Fibroblast of mammary gland (primary cell): ENCODE measurements at regions not wholly inside any gene's neighbourhood (a gene's known extent, or its start where the extent isn't known, plus 50 kb on each side); places are given as distances from the start of the nearest gene placed in this dataset.

Experiments
- DNase-seq: peaks from one replicate; pipeline ENCODE4 v3.0.0-alpha.2; 2010; ENCODE audit warnings: low read depth
- H3K4me3 ChIP-seq: 2 replicates; pipeline ENCODE4 v1.5.1; 2011; ENCODE audit warnings: low read depth, mild to moderate bottlenecking, low read length, moderate library complexity; ENCODE audit not compliant: control insufficient read depth
- TF ChIP-seq, protein P1 (sequence below): conservative IDR thresholded peaks from 2 replicates; pipeline ENCODE4 v1.5.1; 2011; ENCODE audit warnings: low read depth, low read length, inconsistent platforms; ENCODE audit not compliant: control insufficient read depth, insufficient read depth

DNA sequence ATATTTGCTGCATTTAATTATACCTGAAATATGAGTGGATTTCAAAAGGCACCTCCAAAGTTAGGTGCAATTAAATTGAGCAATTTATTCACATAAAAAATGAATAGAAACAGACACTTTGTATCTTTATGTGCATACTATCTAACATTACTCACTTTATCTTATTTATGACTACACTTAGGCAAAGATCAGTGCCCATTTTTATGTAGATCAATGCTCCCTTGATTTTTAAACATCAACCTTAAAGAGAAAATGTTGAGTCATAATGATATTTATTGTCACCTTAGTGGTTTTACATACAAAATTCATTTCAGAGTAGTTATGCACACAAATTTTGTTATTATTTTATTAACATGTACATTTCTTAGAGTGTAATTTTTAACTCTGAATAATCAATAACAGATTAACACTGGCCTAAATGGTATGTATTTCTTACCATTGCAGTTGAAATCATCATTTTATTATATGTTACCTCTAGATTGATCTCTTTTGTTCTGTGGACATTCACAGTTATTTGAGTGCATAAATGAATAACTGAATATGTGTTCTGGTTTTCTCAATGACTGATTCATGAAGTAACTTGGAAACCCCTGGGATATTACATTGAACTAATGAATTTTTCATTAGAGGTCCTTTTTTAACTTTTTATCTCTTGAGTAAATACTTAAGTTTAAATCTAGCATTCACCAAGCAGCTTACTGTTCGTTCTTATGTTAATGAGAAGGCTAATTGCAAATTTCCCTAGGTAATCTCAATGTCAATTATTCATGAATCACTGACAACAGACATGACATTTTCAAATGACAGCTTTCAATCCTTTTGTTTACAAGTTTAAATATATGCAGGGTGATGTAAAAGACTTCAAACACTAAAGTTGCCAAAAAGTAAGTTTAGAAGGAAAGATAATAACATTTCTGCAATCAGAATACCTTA is 1182.0 kb upstream of the PABPC4L start:
- no peak overlapping the region for H3K4me3 ChIP-seq
- DNase-seq: no peak
- TF ChIP-seq, protein P1, sequence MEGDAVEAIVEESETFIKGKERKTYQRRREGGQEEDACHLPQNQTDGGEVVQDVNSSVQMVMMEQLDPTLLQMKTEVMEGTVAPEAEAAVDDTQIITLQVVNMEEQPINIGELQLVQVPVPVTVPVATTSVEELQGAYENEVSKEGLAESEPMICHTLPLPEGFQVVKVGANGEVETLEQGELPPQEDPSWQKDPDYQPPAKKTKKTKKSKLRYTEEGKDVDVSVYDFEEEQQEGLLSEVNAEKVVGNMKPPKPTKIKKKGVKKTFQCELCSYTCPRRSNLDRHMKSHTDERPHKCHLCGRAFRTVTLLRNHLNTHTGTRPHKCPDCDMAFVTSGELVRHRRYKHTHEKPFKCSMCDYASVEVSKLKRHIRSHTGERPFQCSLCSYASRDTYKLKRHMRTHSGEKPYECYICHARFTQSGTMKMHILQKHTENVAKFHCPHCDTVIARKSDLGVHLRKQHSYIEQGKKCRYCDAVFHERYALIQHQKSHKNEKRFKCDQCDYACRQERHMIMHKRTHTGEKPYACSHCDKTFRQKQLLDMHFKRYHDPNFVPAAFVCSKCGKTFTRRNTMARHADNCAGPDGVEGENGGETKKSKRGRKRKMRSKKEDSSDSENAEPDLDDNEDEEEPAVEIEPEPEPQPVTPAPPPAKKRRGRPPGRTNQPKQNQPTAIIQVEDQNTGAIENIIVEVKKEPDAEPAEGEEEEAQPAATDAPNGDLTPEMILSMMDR: no peak

DNA sequence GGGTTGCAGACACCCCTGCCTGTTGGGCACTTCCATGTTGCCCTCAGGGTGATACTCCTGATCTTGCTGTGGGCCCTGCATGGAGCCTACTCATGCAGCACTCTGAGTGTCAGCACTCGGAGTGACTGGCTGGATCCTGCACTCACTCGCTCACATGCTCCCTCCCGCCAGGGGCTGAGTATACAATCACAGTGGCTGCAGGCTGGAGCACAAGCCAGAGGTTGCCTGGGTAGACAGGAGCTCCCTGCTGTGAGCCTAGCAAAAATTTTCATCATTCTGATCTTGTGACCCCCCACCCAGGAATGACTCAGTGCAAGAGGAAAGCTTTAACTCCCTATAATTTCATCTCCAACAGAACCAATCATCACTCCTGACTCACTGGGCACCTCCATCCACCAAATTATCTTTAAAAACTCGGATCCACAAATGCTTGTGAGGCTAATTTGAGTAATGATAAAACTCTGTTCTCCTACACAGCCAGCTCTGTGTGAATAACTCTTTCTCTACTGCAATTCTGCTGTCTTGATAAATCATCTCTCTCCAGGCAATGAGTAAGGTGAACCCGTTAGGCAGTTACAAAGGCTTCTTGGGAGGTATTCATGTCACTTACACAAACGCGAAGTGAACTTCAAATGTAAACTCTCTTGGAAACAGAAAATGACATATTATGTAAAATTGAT is 1180.8 kb upstream of the PABPC4L start:
- TF ChIP-seq, protein P1: no peak
- no peak overlapping the region for H3K4me3 ChIP-seq
- no peak for DNase-seq

DNA sequence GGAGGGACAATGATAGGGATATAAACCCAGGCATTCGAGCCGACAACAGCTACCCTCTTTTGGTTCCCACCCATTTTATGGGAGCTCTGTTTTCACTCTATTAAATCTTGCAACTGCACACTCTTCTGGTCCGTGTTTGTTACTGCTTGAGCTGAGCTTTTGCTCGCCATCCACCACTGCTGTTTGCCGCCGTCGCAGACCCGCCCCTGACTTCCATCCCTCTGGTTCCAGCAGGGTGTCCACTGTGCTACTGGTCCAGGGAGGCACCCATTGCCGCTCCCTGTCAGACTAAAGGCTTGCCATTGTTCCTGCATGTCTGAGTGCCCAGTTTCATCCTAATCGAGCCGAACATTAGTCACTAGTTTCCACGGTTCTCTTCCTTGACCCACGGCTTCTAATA is 1170.5 kb upstream of the PABPC4L start:
- TF ChIP-seq, protein P1: no peak
- no peak overlapping the region for H3K4me3 ChIP-seq
- no peak for DNase-seq

DNA sequence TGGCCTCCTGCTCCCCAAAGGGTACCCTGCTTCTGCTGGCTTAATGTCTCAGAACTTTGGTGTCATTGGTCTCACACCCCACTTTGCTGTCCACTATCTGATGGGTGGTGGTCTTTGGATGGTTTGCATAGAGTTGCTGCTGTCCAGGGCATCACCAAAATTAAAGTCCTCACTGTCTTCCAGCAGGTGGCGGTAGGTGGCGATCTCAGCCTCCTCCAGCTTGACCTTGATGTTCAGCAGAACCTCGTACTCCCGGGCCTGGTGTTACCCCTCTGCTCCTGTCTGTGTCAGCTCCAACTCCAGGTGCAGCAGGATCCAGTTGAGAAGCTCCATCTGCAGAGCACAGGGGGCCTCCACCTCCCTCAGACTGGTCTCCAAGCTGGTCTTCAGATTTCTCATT is 1169.5 kb upstream of the PABPC4L start:
- DNase-seq: no peak
- no peak overlapping the region for H3K4me3 ChIP-seq
- TF ChIP-seq, protein P1: no peak

DNA sequence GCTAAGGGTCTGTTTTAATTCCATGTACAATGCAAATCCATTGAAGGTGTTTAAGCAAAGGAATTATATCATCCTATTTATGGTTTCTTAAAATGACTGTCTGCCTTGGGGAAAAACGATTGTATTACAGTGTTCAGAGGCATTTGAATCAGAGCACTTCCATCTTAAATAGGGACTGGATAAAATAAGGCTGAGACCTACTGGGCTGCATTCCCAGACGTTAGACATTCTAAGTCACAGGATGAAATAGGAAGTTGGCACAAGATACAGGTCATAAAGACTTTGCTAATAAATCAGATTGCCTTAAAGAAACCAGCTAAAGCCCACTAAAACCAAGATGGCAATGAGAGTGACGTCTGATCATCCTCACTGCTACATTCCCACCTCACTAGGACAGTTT is 1167.2 kb upstream of the PABPC4L start:
- DNase-seq: no peak
- no peak overlapping the region for H3K4me3 ChIP-seq
- TF ChIP-seq, protein P1: no peak

DNA sequence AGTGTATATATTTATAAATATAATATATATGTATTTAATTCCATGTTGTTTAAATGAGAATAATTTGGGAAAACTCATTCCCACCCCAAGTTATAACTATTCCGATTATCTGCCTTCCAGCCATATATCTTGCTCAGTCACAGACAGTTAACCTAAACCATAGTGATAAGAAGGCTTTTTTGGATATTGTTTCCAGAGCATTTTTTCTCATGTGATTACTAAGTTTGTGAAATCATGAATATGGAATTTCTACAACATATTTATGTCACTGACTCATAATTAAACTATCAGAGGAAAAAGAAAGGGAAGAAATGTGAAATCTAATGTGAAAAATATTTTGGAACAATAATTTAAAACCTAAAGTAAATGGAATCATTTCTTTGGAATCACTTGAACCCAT is 1163.5 kb upstream of the PABPC4L start:
- TF ChIP-seq, protein P1: no peak
- no peak overlapping the region for H3K4me3 ChIP-seq
- DNase-seq: no peak
